HG02678 (cell line): ENCODE measurements at regions not wholly inside any gene's neighbourhood (a gene's known extent, or its start where the extent isn't known, plus 50 kb on each side); places are given as distances from the start of the nearest gene placed in this dataset.
"Not testable (repeated sequence)": the region's sequence is repeated elsewhere in the genome, so short reads cannot be mapped to it uniquely, and the experiment has no call there.

ENCODE experiments used
- ATAC-seq: cut with Tn5 transposase; IDR thresholded peaks from one replicate; pipeline ENCODE4 v1.9.1; 2021; ENCODE audit warnings: mild to moderate bottlenecking, moderate library complexity; ENCODE audit not compliant: unreplicated experiment

DNA sequence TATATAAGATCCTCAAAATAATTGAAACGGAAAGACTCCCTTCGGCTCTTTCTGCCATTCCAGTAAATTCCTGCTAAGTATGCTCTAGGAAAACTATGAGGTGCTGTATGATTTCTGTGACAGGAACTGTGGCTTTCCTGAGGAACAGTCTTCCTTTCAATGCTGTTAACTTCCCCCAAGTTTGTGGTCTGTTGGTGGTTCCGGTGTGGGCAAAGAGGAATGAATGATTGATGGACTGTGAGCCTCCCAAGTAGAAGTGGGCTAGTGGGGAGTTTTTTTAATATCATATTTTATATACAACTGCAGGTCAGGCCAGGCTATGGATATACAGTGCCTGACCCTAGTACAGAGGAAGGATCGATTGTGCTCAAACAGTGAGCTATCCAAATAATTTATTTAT, 560.7 kb upstream of the RBFOX1 start:
- no peak for ATAC-seq

DNA sequence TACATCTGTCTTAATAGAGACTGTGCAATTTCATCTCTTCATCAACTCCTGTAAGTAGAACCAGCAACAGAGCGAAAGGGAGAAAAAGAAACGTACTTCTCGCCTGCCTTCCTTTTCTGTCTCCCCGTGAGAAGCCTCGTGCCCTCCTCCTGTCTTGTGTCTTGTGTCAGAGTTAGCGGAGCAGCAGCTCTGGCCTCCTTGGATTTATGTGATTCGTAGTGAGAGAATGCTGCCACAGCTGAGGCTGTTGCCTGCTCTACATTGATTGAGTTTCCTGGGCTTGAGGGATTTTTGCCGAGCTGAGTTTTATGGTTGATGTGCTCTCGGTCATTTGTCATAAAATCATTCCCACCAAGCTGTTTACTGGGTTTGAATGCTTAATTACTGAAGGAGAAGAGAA, 579.1 kb upstream of the RBFOX1 start:
- no peak for ATAC-seq

DNA sequence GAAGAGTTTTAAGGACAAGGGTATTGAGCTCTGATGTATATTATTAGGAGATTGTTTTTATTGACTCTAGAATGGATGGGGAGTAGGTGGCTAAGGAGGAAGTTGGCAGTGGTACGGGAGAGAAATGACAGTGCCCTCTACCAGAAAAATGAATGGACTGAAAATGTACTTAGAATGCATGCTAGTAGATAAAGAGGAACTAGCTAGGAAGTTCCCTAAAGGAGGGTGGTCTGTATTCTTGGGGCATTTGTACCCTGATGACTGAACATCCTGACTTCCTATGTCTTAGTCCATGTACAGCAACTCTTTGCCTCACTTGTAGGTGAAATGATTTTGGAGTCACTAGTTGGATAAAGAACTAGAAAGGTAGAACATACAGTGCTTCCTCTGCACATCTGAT, 581.5 kb upstream of the RBFOX1 start:
- ATAC-seq = no peak

DNA sequence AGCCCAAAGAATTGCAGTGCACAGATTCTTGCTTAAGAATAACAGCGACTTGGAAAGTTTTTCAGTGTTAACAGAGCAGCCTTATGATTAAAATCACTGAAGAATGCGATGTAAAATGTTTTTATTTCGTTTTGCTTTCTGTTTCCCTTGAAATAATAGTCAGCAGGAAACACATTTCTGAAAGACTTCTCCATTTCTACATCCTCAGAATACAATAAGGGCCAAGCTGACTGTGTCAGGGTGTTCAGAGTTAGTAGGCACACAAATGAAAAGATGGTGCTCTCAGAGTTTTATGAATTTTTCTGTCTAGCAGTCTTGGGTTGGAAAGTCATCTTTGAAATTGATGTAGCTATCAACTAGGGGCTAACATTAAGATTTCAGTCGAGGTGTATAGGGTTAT, 582.9 kb upstream of the RBFOX1 start:
- ATAC-seq = no peak

DNA sequence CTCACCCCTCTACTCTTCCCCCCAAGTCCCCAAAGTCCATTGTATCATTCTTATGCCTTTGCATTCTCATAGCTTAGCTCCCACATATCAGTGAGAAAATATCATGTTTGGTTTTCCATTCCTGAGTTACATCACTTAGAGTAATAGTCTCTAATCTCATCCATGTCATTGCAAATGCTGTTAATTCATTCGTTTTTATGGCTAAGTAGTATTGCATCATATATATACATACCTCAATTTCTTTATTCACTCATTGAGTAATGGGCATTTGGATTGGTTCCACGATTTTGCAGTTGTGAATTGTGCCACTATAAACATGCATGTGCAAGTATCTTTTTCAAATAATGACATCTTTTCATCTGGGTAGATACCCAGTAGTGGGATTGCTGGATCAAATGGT, 596.3 kb upstream of the RBFOX1 start:
- not testable (repeated sequence) for ATAC-seq

DNA sequence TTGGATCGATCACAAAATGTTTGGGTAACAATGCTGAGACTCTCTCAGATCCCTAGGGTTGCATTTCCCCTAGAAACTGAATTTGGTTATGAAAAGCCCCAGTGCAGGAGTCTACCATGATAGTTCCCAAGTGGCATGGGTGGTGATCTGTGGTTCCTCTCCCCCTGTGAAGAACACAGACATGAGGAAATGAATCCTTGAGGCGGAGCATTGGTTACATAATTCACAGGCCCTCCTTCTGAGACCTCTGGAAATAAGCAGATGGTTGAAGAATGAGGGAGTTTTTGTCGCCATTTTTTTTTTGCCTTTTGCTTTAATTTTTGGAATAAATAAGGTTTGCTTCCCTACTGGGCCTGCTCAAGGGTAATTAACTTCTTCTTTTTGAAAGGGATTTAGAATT, 597.0 kb upstream of the RBFOX1 start:
- no peak for ATAC-seq

DNA sequence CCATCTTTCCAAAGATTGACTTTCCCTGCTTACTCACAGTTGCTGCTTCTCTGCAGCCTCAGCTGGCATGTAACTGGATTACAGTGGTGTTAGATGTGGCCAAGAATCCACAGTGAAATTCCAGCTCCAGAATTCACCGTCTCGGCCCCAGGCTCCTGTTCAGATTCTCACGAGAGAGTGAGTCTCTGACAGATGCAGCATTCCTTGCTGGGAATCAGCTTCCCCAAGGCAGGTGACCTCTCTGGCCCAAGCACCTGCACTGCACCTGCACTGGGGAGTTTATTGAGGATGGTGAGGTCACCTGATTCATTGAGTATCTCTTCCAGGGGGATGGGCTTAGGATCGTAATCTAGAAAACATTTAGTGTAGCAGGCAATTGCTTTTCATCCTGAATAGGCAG, 600.5 kb upstream of the RBFOX1 start:
- ATAC-seq = no peak

DNA sequence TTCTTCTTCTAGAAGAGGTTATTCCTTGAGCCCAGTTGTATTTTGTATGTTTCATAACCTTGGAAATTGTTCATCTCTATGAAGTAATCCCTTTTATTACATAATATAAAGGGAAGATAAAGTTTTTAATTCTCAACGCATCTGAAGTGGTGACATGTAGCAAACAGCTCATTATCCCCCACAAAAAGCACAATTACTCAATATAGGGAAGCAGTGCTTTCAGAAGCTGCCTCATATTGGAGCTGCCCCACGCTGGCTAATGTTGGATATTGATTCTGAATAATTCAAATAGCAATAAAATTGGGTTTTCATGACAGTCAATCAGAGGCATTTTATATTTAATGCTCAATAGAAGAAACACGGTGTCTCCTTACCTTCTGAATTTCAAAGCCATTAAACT, 604.3 kb upstream of the RBFOX1 start:
- no peak for ATAC-seq

DNA sequence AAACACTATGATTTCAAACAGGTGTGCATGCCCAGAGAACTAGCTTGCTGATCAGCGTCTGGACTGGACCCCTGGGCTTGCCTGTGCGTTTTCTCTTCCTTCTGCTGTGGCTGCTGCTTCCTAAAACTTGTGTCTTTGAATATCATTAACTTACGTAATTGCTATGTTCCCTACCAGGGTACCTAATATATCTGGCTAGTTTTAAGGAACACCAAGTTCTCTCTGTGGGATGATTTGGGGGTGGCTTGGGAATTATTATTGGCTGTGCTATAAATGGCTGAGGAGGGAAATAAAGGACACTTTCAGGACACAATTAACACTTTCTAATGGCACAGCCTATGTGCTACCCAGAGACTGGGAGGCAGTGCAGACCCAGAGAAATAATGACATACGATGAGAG, 606.0 kb upstream of the RBFOX1 start:
- no peak for ATAC-seq

DNA sequence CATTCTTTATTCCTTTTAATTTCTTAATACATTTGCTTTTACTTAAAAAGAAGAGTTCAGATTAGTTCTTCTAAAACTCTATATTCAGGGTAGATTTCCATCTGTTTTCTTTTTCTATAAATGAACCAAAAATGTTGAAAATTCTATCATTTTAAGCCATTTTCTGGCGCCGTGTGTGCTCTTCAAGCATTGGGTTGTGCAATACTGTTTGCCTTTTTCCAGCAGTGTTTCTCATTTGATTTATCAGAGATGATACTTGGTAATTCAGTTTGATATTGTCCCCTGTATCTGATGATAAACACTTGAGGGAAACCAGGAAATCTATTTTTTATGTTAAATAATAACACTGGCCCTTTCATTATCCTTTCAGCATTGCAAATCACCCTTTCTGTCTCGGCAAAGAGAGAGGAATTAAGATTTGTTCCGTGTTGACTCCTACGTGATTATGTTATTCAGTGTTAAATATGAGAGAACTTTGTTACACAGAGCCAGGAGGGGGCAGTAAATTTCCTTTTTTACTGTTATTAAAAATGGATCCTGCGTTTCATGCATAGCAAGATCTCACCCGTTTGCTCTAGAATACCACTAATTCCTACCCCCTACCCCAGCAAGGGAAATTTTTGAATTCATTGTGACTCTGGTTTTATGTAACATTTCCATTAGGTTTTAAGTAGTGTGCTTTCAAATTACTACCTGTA, 606.9 kb upstream of the RBFOX1 start:
- no peak for ATAC-seq

DNA sequence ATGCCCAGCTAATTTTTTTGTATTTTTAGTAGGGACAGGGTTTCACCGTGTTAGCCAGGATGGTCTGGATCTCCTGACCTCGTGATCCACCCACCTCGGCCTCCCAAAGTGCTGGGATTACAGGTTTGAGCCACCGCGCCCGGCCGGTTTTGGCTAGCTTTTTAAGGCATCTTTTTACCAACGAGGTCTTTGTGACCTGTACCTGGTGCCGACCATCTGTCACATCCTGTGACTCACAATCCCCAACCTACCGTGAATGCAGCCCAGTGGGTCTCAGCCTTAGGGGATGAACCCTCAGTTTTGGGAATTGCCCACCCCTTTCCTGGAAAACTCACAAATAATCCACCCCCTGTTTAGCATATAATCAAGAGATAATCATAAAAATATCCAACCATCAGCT, 607.4 kb upstream of the RBFOX1 start:
- not testable (repeated sequence) for ATAC-seq

DNA sequence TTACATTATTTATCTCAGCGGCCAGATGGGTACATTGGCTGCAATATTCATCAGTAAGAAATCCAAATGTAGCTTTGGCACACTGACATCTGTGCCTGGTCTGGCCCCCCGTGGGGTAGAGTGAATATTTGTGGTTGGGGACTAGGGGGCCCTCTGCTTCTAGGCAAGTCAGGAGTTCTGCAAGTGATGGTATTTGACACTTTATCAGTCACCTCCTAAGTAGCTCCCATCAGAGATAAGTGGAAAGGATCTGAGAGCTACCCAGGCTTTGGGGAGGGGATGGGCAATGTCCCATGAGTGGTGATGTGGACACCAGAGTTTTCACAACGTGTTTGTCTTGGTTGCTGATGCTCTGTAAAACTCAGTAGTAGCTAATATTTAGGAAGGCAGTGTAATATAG, 609.9 kb upstream of the RBFOX1 start:
- no peak for ATAC-seq

DNA sequence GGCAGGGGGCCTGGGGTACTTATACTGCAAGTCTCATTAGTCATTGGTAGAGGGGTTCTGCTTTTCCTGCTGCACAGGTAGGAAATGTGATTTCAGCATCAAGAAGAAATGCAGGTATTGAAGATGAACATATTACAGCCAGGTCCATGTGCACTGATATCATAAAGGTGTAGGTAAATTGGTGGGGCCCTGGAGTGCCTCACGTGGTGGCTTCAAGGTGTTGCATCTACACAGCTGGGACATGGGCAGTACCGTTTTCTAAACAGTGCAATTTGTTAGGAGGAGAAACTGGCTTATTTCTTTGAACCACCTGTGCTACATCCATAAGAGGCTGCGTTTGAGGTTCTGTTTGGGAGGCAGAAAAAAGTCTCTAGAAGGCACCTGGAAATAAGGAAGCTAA, 618.1 kb upstream of the RBFOX1 start:
- no peak for ATAC-seq

DNA sequence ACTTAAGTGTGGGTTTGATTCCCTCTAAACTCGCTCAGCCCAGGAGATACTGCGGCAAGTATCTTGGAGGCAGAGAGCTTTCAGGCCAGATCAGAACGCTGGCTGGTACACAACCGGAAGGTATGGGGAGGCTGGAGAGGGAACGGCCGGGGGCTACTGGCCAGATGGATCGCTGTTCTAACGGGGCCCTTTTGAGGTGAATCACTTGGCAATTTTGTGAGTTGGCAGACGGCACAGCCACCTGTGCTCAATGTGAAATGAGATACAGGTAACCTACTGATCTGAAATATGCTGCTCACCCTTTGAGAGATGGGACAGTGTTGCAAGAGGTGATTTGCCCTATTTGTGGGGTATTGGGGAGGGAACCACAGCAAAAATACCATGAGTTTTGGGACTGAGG, 622.9 kb upstream of the RBFOX1 start:
- no peak for ATAC-seq

DNA sequence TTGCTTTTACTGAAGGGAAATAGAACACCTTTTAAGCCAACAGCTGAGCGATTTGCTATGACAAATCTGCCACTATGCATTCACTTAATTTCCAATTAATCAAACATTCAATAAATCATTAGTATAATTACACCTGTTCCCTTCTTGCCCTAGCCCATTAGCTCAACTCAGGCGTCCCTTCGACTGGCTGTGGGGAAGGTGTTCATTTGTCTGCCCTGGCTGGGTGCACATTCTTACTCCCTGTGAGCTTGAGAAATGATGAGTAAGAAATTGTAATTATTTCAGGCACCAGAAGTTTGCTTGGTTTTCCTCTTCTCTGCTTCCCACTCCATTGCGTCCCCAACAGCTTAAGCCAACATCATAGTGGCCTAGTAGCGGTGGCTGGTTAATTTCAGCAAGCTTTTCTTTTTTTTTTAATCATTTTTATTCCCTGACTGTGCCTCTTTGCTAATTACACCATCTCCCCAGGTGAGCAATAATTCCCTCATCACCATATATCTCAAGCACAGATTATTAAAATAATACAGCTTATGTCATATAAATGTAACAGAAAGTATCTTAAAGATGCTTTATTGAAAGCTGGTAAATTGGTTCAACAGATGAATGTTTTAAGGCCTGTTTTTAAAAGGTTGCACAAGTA, 623.9 kb upstream of the RBFOX1 start:
- no peak for ATAC-seq

DNA sequence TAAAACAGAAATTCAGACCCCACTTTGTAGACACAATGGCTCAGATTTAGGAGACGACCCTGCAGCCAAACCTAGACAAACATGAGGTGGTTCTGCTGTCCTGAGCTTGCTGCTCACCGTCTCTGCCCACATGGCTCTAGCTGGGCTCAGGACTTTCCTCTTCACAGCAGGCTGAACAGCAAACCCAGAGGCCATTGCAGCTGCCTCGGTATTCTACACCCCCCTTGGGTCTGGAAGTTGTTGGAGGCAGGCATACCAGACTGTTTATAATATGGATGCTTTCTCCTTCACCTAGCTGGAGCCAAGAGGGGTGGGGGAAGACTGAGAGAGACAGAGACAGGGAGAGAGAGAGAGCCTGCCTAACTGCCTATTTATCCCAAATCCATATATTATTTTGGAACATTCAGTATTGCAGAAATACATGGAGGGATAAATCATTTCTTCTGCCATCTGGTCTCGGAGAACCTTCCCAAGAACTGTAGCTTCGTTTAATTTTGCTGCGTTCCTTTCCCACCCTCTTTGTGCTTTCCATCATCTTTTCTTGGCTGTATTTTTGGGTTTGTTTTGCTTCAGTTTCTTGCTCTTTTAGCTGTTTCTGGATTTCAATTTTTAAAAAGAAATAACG, 628.2 kb upstream of the RBFOX1 start:
- ATAC-seq = no peak

DNA sequence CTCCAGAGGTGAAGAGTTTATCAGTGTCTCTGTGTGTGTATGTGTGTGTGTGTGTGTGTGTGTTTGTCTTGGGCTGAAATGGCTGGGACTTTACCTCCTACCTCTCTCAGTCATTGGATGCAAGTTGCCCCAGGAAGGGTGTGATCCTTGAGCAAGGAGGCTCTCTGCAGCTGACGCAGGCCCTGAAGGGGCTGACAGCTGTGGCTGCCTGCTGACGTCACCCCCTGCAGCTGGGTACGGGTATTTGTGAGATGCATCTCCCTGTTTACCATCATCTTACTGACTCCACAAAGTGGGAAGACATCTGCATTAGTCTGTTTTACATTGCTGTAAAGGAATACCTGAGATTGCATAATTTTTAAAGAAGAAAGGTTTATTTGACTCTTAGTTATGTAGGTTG, 631.5 kb upstream of the RBFOX1 start:
- no peak for ATAC-seq

DNA sequence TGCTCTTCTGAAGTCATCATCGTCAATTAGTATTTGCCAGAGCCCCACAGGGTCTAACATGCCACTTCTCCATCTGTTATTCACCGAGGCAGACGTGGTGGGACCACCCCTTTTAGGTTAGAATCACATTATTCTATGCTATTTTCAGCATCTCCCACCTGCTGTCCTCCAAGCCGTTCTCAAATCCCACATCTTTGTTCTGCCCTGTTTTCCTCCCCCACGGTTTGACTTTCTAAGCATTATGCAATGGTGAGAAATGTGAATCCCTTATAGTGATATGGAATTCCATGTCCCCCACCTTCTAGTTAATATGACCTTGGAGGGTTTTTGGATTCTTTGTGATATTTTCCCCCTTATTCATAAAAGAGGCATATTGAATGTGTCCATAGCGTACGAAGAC, 634.1 kb upstream of the RBFOX1 start:
- ATAC-seq = no peak

DNA sequence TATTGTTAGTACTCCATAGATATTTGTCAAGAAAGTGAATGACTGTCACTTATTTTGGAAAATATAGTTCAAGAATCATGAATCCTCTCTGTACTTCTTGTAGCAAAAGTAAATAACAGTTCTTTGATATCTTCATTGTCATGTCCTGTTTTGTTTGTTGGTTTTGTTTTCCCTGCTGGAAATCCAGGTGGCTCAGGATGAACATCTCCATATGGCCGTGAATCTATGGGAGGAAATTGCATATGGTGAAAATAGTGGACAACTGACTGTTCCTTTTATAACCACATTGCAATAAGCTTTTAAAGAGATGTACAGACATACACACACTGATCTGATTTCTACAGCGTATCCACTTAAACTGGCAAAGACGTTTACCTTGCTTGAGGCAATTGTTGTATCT, 637.0 kb upstream of the RBFOX1 start:
- ATAC-seq = no peak

DNA sequence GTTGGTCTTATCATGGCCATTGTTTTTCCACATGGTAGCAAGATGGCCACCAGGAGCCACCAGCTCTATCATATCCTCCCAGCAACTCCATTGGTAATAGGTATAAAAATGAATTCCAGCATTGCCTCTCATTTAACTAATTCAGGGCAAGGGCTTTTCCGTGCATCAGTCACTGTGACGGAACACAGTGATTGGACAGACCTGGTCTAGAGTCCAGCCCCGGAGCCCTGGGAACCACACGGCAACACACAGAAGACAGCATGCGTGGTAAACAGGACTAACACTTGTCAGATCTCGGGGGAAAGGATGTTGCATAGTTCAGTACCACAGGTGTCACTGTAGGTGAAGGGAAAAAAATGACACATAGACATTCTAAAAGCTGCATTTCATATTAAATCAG, 638.0 kb upstream of the RBFOX1 start:
- ATAC-seq = no peak

DNA sequence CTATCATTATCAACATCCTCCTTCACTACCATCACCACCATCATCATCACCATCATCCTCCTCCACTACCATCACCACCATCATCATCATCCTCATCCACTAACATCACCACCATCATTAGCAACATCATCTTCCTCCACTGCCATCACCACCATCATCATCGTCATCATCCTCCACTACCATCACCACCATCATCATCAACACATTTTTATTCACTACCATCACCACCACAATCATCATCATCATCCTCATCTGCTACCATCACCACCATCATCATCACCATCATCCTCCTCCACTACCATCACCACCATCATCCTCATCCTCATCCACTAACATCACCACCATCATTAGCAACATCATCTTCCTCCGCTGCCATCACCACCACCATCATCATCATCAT, 639.2 kb upstream of the RBFOX1 start:
- not testable (repeated sequence) for ATAC-seq

DNA sequence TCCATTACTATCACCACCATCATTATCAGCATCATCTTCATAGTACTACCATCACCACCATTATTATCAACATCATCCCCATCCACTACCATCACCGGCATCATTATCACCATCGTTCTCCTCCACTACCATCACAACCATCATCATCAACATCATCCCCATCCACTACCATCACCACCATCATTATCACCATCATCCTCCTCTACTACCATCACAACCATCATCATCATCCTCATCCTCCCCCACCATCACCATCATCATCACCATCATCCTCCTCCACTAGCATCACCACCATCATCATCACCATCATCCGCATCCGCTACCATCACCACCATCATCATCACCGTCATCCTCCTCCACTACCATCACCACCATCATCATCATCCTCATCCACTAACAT, 639.8 kb upstream of the RBFOX1 start:
- no peak for ATAC-seq

DNA sequence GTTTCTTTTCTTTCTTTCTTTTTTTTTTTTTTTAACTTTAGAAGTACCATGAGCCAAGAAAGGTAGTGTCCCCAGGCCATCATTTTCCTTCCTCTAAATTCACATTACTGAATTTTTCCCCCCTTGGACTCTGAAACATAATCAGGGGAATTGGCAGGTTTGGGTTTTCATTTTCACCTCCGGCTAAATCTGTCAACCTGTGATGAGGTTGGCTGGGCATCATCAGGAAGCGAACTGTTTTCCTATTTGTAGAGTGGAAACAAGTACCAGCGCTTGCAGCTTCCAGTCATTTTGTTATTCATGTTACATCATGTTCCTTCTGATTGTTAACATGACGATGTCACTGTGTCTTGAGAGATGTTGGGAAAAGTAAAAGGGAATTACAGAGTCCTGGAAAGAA, 641.9 kb upstream of the RBFOX1 start:
- no peak for ATAC-seq
